ENCODE measurements at regions not wholly inside any gene's neighbourhood (a gene's known extent, or its start where the extent isn't known, plus 50 kb on each side); places are given as distances from the start of the nearest gene placed in this dataset.

- DNase-seq, result no peak
These were observed 134.2 kb upstream of the RGMB start for GRCh38 chr5:98639274-98639673.

DNA sequence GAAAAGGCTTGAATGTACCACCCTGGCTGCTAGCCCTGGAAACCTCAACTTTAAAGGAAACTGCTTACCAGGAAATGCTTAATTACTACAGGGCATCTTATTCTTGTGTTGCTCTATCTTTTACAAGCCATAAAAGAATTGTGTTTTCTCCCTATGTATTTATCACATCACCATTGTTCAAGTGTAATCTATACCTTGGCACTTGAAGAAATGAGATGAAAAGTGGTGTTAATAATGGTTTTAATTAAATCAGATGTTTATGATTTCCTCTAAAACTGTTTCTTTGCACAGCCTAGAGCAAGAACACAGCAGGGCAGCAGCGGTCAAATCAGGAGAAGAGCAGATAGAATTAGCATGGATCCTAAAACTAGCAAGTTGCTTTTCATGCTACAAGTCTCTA is 131.8 kb upstream of the RGMB start:
- DNase-seq, result no peak

- no peak for DNase-seq
These were observed 129.9 kb upstream of the RGMB start for GRCh38 chr5:98643569-98643968.

DNA sequence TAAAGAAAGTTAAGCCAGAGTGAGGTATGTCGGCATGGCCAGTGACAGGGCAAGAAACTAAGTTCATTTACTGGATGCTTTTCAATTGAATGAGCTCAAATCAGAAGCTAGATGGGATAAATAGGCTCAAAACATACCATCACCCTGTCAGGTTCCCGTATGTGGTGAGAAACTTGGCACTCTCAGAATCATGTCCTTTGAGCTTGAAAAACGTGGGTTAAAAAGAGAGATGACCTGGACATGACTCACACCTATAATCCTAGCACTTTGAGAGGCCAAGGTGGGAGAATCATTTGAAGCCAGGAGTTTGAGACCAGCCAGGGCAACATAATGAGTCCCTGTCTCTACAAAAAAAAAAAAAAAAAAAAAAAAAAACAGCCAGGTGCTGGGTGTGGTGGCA is 121.7 kb upstream of the RGMB start:
- DNase-seq, result no peak

DNA sequence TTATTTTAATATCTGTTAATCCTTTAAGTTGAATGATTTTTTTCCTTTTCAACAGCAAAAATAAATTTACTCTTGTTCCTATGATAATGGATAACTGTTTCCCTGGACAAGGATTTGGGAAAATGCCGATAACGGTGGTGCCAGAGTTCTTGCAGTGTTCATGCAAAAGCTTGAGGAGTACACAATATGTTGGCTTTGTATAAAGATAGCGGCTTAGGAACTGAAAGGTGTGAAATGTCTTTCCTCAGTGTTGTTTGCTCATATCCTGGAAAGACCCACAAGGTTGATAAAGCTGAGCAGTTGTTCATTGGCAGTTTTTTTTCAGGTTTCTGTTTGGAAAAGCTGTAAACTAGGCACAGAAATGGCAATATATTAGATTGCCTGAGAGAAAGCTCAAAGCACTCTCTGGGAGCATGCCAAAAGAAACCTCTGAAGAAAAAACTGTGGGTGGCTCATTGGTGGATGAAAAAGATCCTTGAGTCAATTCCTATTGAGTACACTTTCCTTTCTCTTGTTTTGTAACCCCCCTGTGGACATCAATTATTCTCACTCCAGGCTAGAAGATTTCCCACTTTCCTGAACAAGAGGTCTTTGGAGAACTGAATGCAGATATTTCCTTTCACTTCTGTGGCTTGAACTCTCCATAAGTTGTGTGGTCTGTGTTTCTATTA is 117.2 kb upstream of the RGMB start:
- DNase-seq, result no peak

GRCh38 chr5:98656796-98657195 is 116.7 kb upstream of the RGMB start:
- no peak for DNase-seq

GRCh38 chr5:98657559-98657958 is 115.9 kb upstream of the RGMB start:
- no peak for DNase-seq

DNA sequence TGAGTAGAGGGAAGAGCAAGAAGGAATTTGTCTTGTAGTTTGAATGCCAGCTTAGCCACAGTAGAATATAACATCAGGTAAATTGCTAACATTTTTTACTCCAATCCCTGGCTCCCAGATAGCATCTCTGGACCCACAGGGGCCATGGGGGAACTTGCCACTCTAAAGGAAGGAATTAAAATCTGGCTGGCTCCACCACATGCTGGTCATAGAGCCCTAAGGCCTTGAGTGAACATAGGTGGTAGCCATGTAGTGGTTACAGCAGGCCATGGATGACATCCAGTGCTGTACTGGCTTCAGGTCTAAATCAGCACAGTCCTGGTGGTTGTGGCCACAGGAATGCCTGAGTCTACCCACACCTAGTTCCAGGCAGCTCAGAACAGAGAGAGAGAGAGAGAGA is 109.9 kb upstream of the RGMB start:
- DNase-seq, result no peak

- DNase-seq, result no peak
These were observed 108.7 kb upstream of the RGMB start for GRCh38 chr5:98664736-98665135.

GRCh38 chr5:98679963-98680362 is 93.5 kb upstream of the RGMB start:
- no peak for DNase-seq

DNA sequence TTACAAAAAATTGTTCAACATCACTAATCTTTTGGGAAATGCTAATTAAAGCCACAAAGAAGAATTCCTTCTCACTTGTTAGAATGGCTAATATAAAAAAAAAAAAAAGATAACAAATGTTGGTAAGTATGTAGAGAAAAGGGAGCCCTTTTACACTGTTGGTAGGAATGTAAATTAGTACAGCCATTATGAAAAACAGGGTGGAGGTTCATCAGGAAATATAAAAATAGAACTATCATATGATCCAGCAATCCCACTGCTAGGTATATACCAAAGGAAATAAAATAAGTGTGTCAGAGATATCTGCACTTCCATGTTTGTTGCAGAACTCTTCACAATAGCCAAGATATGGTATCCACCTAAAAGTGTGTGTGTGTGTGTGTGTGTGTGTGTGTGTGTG is 83.5 kb upstream of the RGMB start:
- DNase-seq, result no peak

DNA sequence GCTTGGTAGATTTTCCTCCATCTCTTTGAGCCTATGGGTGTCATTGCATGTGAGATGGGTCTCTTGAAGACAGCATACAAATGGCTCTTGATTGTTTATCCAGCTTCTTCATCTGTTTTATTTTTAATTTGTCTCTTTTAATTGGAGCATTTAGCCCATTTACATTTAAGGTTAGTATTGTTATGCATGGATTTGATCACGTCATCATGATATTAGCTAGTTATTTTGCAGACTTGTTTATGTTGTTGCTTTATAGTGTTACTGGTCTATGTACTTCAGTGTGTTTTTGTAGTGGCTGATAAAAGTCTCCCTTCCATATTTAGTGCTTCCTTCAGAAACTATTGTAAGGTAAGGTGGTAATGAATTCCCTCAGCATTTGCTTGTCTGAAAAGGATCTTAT is 78.6 kb upstream of the RGMB start:
- no peak for DNase-seq

GRCh38 chr5:98698359-98698758 is 75.1 kb upstream of the RGMB start:
- no peak for DNase-seq

GRCh38 chr5:98700730-98701129 is 72.7 kb upstream of the RGMB start:
- no peak for DNase-seq

DNA sequence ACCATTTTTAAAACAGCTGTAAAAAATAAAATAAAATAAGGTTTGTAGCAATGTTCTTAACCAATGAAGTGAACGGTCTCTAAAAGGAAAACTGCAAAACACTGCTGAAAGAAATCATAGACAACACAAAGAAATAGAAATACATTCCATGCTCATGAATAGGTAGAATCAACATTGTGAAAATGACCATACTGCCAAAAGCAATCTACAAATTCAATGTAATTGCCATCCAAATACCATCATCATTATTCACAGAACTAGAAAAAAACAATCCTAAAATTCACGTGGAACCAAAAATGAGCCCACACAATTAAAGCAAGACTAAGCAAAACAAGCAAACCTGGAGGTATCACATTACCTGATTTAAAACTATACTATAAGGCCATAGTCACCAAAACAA is 67.6 kb upstream of the RGMB start:
- no peak for DNase-seq

- no peak for DNase-seq
These were observed 63.8 kb upstream of the RGMB start for GRCh38 chr5:98709681-98710080.

DNA sequence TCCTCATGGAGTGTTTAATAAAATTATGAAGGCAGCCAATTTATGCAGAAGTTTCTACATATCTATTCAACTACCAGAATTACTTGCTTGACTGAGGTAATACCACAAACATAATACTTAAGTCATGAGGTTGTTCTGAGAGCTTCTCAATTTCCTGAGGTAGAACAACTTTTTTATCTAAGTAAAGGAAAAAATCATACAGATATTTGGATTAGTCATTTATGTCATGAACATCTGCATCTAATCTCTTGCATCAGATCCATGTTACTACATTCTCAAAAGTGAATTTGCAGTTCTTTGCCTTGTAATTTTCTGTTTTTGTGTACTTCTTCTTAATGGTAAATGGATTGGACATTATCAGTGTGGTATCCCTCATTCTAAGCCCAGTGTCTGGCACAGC is 60.4 kb upstream of the RGMB start:
- DNase-seq, result no peak

- DNase-seq, result no peak
These were observed 59.6 kb upstream of the RGMB start for GRCh38 chr5:98713856-98714255.

DNA sequence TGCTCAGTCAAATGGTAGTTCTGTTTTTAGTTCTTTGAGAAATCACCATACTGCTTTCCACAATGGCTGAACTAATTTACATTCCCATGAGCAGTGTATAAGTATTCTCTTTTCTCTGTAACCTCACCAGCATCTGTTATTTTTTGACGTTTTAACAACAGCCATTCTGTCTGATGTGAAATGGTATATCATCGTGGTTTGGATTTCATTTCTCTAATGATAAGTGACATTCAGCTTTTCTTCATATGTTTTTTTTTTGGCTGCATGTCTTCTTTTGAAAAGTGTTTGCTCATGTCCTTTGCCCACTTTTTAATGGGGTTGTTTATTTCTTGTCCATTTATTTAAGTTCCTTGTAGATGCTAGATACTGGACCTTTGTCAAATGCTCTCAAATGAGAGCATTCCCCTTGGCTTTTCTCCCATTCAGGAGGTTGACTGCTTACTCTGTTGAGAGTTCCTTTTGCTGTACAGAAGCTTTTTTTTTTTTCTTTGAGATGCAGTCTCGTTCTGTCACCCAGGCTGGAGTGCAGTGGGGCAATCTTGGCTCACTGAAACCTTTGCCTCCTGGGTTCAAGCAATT is 58.7 kb upstream of the RGMB start:
- no peak for DNase-seq

DNA sequence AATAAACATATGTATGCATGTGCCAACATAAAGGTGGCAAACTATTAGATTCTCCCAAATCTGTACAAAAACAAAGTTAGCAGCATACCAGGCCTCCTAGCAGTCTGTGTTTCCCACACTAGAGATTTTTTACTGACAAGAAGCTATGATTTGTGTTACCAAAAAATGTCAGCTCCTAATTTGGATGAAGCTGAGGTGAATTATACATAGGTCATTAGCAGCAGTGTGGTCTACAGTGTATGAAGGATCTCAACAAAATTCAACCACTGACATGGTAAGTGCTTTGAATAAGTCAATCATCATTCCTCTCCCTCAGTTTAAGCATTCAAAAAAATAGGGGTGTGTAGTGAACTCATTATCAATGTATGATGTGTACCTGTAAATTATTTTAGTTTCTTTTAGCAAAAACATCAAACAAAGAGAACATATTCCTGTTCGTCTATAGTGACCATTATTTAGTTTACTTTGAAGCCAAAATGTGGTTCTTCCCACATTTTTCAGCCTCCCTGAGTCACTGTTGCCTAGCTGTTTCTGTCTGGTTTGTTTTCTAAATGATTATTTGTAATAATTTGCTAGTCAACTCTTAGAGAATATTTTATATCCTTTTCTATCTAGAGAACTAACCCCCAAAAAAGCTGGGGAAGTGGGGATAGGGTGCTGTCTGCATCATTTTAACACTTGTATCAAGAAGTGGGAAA is 52.1 kb upstream of the RGMB start:
- DNase-seq, result no peak

- no peak for DNase-seq
These were observed 51.3 kb upstream of the RGMB start for GRCh38 chr5:98722188-98722587.

GRCh38 chr5:98723061-98723460 is 50.4 kb upstream of the RGMB start:
- DNase-seq, result no peak
